Globus pallidus (tissue), 1 donor: ENCODE measurements at regions not wholly inside any gene's neighbourhood (a gene's known extent, or its start where the extent isn't known, plus 50 kb on each side); places are given as distances from the start of the nearest gene placed in this dataset.
"Not testable (repeated sequence)": the region's sequence is repeated elsewhere in the genome, so short reads cannot be mapped to it uniquely, and the experiment has no call there.

ENCODE experiments used
- DNase-seq: peaks from one replicate; pipeline ENCODE4 v3.0.0-alpha.2; 2015; ENCODE audit warnings: low spot score

- no peak for DNase-seq
These were observed 203.9 kb downstream of the RAB38 start for GRCh38 chr11:87971354-87971753.

- DNase-seq, result no peak
These were observed 204.5 kb downstream of the RAB38 start for GRCh38 chr11:87970762-87971161.

- DNase-seq, result no peak
These were observed 207.8 kb downstream of the RAB38 start for GRCh38 chr11:87967459-87967858.

- no peak for DNase-seq
These were observed 208.5 kb downstream of the RAB38 start for GRCh38 chr11:87966694-87967093.

- DNase-seq, result no peak
These were observed 209.0 kb downstream of the RAB38 start for GRCh38 chr11:87966216-87966615.

- DNase-seq, result no peak
These were observed 213.6 kb downstream of the RAB38 start for GRCh38 chr11:87961606-87962005.

GRCh38 chr11:87957961-87958360 lies 217.3 kb downstream of the RAB38 start:
- no peak for DNase-seq

- no peak for DNase-seq
These were observed 220.8 kb downstream of the RAB38 start for GRCh38 chr11:87954476-87954875.

- DNase-seq, result no peak
These were observed 232.5 kb downstream of the RAB38 start for GRCh38 chr11:87942786-87943185.

GRCh38 chr11:87934182-87934581 lies 241.1 kb downstream of the RAB38 start:
- no peak for DNase-seq

GRCh38 chr11:87926250-87926970 lies 248.8 kb downstream of the RAB38 start:
- no peak for DNase-seq

GRCh38 chr11:87924125-87924524 lies 251.1 kb downstream of the RAB38 start:
- DNase-seq, result no peak

- DNase-seq, result no peak
These were observed 258.1 kb downstream of the RAB38 start for GRCh38 chr11:87917111-87917510.

- DNase-seq, result no peak
These were observed 266.1 kb downstream of the RAB38 start for GRCh38 chr11:87909178-87909577.

GRCh38 chr11:87908086-87908485 lies 267.2 kb downstream of the RAB38 start:
- DNase-seq, result no peak

GRCh38 chr11:87903345-87903744 lies 271.9 kb downstream of the RAB38 start:
- no peak for DNase-seq

GRCh38 chr11:87901341-87901740 lies 273.9 kb downstream of the RAB38 start:
- DNase-seq, result no peak

GRCh38 chr11:87897921-87898320 lies 277.3 kb downstream of the RAB38 start:
- DNase-seq, result no peak

- DNase-seq, result no peak
These were observed 278.2 kb downstream of the RAB38 start for GRCh38 chr11:87897071-87897470.

- DNase-seq, result no peak
These were observed 280.3 kb downstream of the RAB38 start for GRCh38 chr11:87894961-87895360.

GRCh38 chr11:87892291-87892690 lies 283.0 kb downstream of the RAB38 start:
- no peak for DNase-seq

- DNase-seq, result no peak
These were observed 286.1 kb downstream of the RAB38 start for GRCh38 chr11:87889126-87889525.

GRCh38 chr11:87885084-87885483 lies 290.2 kb downstream of the RAB38 start:
- DNase-seq, result not testable (repeated sequence)

GRCh38 chr11:87879118-87879517 lies 296.1 kb downstream of the RAB38 start:
- no peak for DNase-seq
